Hepatocyte (in vitro differentiated cells): ENCODE measurements at regions not wholly inside any gene's neighbourhood (a gene's known extent, or its start where the extent isn't known, plus 50 kb on each side); places are given as distances from the start of the nearest gene placed in this dataset.

Experiments
- DNase-seq: peaks from one replicate; pipeline ENCODE4 v3.0.0-alpha.2; 2016; ENCODE audit warnings: low spot score
- H2AFZ ChIP-seq: fragments of 200-600 bp; sonication (generic); 2 replicates; pipeline ENCODE4 v1.6.0; 2016; ENCODE audit warnings: antibody characterized with exemption, mild to moderate bottlenecking
- H3K27ac ChIP-seq: fragments of 200-600 bp; sonication (generic); 2 replicates; pipeline ENCODE4 v1.5.1; 2016; ENCODE audit warnings: mild to moderate bottlenecking
- H3K27me3 ChIP-seq: fragments of 200-600 bp; sonication (generic); 2 replicates; pipeline ENCODE4 v1.6.1; 2016
- H3K36me3 ChIP-seq: fragments of 200-600 bp; sonication (generic); replicated peaks from 2 replicates; pipeline ENCODE4 v1.5.1; 2016; ENCODE audit warnings: low read depth; ENCODE audit not compliant: insufficient read depth
- H3K4me1 ChIP-seq: fragments of 200-600 bp; sonication (generic); 2 replicates; pipeline ENCODE4 v1.5.1; 2016; ENCODE audit warnings: mild to moderate bottlenecking, moderate library complexity; ENCODE audit not compliant: insufficient read depth
- H3K4me2 ChIP-seq: fragments of 200-600 bp; sonication (generic); 2 replicates; pipeline ENCODE4 v1.6.0; 2016
- H3K4me3 ChIP-seq: fragments of 200-600 bp; sonication (generic); 2 replicates; pipeline ENCODE4 v1.5.1; 2016; ENCODE audit warnings: mild to moderate bottlenecking
- H3K79me2 ChIP-seq: fragments of 200-600 bp; sonication (generic); 2 replicates; pipeline ENCODE4 v1.6.0; 2017; ENCODE audit warnings: mild to moderate bottlenecking
- H3K9me2 ChIP-seq: fragments of 200-600 bp; sonication (generic); replicated peaks from 2 replicates; pipeline ENCODE4 v1.6.0; 2017; ENCODE audit warnings: mild to moderate bottlenecking; ENCODE audit not compliant: insufficient read depth
- H3K9me3 ChIP-seq: fragments of 200-600 bp; sonication (generic); 2 replicates; pipeline ENCODE4 v1.5.1; 2016; ENCODE audit warnings: low read depth, mild to moderate bottlenecking
- H4K20me1 ChIP-seq: fragments of 200-600 bp; sonication (generic); 2 replicates; pipeline ENCODE4 v1.6.0; 2016; ENCODE audit warnings: mild to moderate bottlenecking; ENCODE audit not compliant: insufficient read depth, poor library complexity, severe bottlenecking
- EZH2 ChIP-seq: fragments of 200-600 bp; sonication (generic); IDR thresholded peaks from 2 replicates; pipeline ENCODE4 v1.6.1; 2016; ENCODE audit warnings: antibody characterized with exemption, mild to moderate bottlenecking, borderline replicate concordance
- EZH2phosphoT487 ChIP-seq: fragments of 200-600 bp; sonication (generic); IDR thresholded peaks from one replicate; pipeline ENCODE4 v1.6.1; 2018; ENCODE audit warnings: antibody characterized with exemption, mild to moderate bottlenecking, low read depth, moderate library complexity; ENCODE audit not compliant: unreplicated experiment, severe bottlenecking
- WGBS: methylation state at CpG from one replicate; pipeline ENCODE4 v1.1.6; 2016; ENCODE audit warnings: low lambda C conversion rate; ENCODE audit errors: missing lambda C conversion rate; 5-methylcytosine and 5-hydroxymethylcytosine counted together
- TF ChIP-seq, protein P1 (sequence below): fragments of 200-600 bp; sonication (generic); IDR thresholded peaks from 2 replicates; pipeline ENCODE4 v1.5.1; 2016; ENCODE audit warnings: antibody characterized with exemption, mild to moderate bottlenecking; ENCODE audit not compliant: poor library complexity

GRCh38 chr11:130585545-130585944 lies 137.1 kb downstream of the ADAMTS15 start:
- no peaks in the 10 kb centered on the region for H3K36me3 ChIP-seq
- H3K27ac ChIP-seq, result no peak overlapping the region
- peaks cover 2% of the 10 kb centered on the region for H3K4me1 ChIP-seq
- H3K27me3 ChIP-seq, result no peaks in the 10 kb centered on the region
- H4K20me1 ChIP-seq, result no peaks in the 10 kb centered on the region
- 77% methylated on average over 5 of the region's 5 CpGs for WGBS
- no peaks in the 10 kb centered on the region for H3K9me2 ChIP-seq
- H2AFZ ChIP-seq, result no peak overlapping the region
- no peak overlapping the region for H3K4me3 ChIP-seq
- no peaks in the 10 kb centered on the region for H3K79me2 ChIP-seq
- no peak overlapping the region for H3K4me2 ChIP-seq
- no peak for DNase-seq
- TF ChIP-seq, protein P1, sequence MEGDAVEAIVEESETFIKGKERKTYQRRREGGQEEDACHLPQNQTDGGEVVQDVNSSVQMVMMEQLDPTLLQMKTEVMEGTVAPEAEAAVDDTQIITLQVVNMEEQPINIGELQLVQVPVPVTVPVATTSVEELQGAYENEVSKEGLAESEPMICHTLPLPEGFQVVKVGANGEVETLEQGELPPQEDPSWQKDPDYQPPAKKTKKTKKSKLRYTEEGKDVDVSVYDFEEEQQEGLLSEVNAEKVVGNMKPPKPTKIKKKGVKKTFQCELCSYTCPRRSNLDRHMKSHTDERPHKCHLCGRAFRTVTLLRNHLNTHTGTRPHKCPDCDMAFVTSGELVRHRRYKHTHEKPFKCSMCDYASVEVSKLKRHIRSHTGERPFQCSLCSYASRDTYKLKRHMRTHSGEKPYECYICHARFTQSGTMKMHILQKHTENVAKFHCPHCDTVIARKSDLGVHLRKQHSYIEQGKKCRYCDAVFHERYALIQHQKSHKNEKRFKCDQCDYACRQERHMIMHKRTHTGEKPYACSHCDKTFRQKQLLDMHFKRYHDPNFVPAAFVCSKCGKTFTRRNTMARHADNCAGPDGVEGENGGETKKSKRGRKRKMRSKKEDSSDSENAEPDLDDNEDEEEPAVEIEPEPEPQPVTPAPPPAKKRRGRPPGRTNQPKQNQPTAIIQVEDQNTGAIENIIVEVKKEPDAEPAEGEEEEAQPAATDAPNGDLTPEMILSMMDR, result no peak
- TF ChIP-seq EZH2, result no peak
- TF ChIP-seq EZH2phosphoT487, result no peak
- no peaks in the 10 kb centered on the region for H3K9me3 ChIP-seq

DNA sequence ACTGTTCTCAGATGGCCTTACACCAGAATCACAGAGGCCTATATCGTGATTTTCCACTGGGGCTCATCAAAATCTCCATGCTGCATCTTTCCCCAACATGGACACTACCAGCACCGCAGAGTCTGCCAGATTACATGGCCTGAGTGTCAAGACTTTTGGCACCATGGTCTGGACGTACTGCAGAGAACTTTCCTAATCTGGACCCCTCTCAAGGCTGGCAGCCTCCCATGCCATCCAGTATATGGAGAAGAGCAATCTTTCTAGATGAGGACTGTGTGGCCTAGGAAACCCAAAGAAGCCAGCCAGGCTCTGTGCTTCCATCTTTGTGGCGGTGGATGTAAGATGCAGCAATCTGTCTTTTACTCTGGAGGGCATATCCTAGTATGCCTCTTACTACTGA lies 139.2 kb downstream of the ADAMTS15 start:
- no peaks in the 10 kb centered on the region for H3K4me1 ChIP-seq
- H2AFZ ChIP-seq, result no peak overlapping the region
- TF ChIP-seq, protein P1, result no peak
- TF ChIP-seq EZH2phosphoT487, result no peak
- no peak for TF ChIP-seq EZH2
- H3K36me3 ChIP-seq, result no peaks in the 10 kb centered on the region
- 97% methylated on average over 4 of the region's 4 CpGs for WGBS
- no peak overlapping the region for H3K4me2 ChIP-seq
- H3K9me3 ChIP-seq, result no peaks in the 10 kb centered on the region
- H3K9me2 ChIP-seq, result no peaks in the 10 kb centered on the region
- H3K27me3 ChIP-seq, result no peaks in the 10 kb centered on the region
- no peaks in the 10 kb centered on the region for H3K79me2 ChIP-seq
- DNase-seq, result no peak
- H3K27ac ChIP-seq, result no peak overlapping the region
- H3K4me3 ChIP-seq, result no peak overlapping the region
- no peaks in the 10 kb centered on the region for H4K20me1 ChIP-seq

GRCh38 chr11:130588471-130588870 lies 140.0 kb downstream of the ADAMTS15 start:
- H2AFZ ChIP-seq, result no peak overlapping the region
- H3K4me2 ChIP-seq, result no peak overlapping the region
- no peak for DNase-seq
- no peaks in the 10 kb centered on the region for H3K4me1 ChIP-seq
- no peaks in the 10 kb centered on the region for H3K36me3 ChIP-seq
- no peak overlapping the region for H3K27ac ChIP-seq
- no peak for TF ChIP-seq EZH2phosphoT487
- TF ChIP-seq EZH2, result no peak
- TF ChIP-seq, protein P1, result no peak
- H4K20me1 ChIP-seq, result no peaks in the 10 kb centered on the region
- no peaks in the 10 kb centered on the region for H3K27me3 ChIP-seq
- WGBS, result 98% methylated on average over 2 of the region's 2 CpGs
- no peaks in the 10 kb centered on the region for H3K79me2 ChIP-seq
- H3K9me3 ChIP-seq, result no peaks in the 10 kb centered on the region
- no peak overlapping the region for H3K4me3 ChIP-seq
- H3K9me2 ChIP-seq, result no peaks in the 10 kb centered on the region

DNA sequence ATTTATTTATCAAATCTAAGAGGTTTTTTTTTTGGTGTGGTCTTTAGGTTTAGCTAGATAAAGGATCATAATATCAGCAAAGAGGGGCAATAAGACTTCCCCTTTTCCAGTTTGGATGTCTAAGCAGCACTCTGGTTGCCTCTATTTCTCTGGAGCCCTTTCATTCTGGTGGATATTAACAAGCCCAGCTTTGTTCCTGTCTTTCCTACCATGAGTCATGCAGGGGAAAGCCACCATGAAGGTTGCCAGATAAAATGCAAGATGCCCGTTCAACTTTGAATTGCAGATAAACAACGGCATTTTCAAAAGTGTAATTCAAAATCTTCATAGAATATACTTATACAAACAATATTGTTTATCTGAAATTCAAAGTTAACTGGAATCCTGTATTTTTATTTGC lies 143.6 kb downstream of the ADAMTS15 start:
- Histone ChIP-seq H3K36me3 (no peaks in the 10 kb centered on the region), H3K4me2 (no peak overlapping the region), H3K27me3 (no peaks in the 10 kb centered on the region), H3K4me1 (no peaks in the 10 kb centered on the region), H3K79me2 (no peaks in the 10 kb centered on the region), H3K9me2 (no peaks in the 10 kb centered on the region), H3K27ac (no peak overlapping the region), H3K4me3 (no peak overlapping the region), H4K20me1 (no peaks in the 10 kb centered on the region), H3K9me3 (no peaks in the 10 kb centered on the region), H2AFZ (no peak overlapping the region)
- WGBS, result 30% methylated on average over 2 of the region's 2 CpGs
- no peak for DNase-seq
- TF ChIP-seq, protein P1, result no peak
- TF ChIP-seq EZH2 (no peak), EZH2phosphoT487 (no peak)
